ENCODE measurements at regions not wholly inside any gene's neighbourhood (a gene's known extent, or its start where the extent isn't known, plus 50 kb on each side); places are given as distances from the start of the nearest gene placed in this dataset.

DNA sequence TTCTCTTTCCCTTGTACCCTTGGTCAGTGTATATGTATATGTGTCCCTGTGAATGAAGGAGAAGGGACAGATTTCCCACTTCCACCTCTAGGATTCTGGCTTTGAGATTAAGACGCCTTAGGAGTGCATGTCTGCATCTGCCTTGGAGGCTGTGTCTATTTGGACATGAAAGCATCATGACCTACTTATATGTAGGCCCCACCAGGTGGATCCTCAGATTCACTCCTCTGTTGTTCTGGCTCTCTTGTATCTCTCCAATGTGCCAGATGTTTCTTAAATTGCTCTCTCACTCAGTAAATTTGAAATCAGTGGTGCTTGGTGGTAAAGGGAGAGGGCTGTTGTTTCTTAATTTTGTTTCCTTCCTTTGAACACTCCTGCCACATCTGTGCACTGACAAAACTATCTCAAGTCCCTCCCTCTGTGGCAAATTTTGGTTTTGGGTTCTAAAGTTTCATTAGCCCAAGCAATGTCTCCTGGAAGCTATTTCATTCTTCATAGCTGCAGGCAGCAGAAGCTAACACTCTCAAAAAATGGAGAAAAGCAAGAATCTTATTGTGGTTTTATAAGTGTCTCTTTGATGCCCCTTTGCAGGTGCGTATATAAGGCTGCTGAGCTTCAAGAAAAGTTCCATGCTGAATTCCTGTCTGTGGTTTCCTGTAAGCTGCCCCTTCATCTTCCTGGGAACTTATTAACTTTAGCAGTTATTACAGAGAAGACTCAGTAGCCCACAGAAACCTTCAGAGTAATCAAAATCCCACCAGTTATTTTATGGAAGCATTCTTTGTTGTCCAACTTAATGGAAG lies 179.7 kb upstream of the SETBP1 start:
- H3K4me1 ChIP-seq (ENCODE audit: control insufficient read depth, insufficient read depth, low read length) = no peaks in the 10 kb centered on the region
- H3K36me3 ChIP-seq (ENCODE audit: control insufficient read depth, insufficient read depth, low read length) = no peaks in the 10 kb centered on the region
- H3K9me3 ChIP-seq (replicated peaks; ENCODE audit: control insufficient read depth, low read depth, low read length) = no peaks in the 10 kb centered on the region
- DNase-seq = no peak
- no peaks in the 10 kb centered on the region for H3K27me3 ChIP-seq (ENCODE audit: control insufficient read depth, insufficient read depth, low read length)
- WGBS (ENCODE audit: insufficient coverage) = no CpG with 5 or more reads among the region's 2 CpGs
- H3K4me3 ChIP-seq (ENCODE audit: low read length) = no peak overlapping the region
- H3K27ac ChIP-seq (ENCODE audit: low read length) = no peak overlapping the region

DNA sequence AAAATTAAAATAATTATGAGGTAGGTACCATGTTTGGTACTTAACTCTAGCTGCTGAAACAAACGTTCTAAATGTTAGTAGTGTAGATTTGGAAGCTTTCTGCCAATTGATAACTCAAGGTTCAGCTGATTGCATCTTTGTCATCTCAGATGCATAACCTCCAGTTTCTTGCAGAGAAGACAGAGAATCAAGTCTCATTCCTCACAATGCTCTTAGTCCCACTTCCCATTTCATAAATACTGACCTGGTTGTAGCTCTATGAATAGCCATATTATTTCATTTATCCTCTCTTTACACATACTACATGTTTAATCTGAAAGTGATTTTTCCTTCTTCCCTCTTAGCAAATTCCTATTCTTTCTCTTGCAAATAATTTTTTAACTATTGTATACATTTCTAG lies 178.5 kb upstream of the SETBP1 start:
- no peak for DNase-seq
- Histone ChIP-seq H3K36me3 (ENCODE audit: control insufficient read depth, insufficient read depth, low read length) (no peaks in the 10 kb centered on the region), H3K4me3 (ENCODE audit: low read length) (no peak overlapping the region), H3K9me3 (replicated peaks; ENCODE audit: control insufficient read depth, low read depth, low read length) (no peaks in the 10 kb centered on the region), H3K27ac (ENCODE audit: low read length) (no peak overlapping the region), H3K27me3 (ENCODE audit: control insufficient read depth, insufficient read depth, low read length) (no peaks in the 10 kb centered on the region), H3K4me1 (ENCODE audit: control insufficient read depth, insufficient read depth, low read length) (no peaks in the 10 kb centered on the region)
- WGBS (ENCODE audit: insufficient coverage) = no CpG with 5 or more reads among the region's 1 CpG

DNA sequence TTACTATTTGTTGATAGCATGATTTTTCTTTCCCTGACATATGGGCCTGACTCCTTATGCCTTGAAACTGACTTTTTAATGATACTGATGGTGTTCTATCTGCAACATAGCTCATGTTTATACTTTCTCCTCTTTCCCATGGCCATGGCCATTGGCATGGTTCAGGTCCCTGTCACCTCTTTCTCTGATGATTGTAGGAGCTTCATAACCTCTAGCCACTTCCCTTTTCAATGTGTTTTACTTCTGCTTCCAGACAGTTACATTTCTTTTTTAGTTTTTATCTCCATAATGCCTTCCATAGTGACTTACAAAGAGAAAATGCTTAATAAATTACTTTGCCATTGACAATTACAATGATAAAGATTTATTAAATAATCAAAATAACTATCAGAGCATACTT lies 177.9 kb upstream of the SETBP1 start:
- H3K27me3 ChIP-seq (ENCODE audit: control insufficient read depth, insufficient read depth, low read length) = no peaks in the 10 kb centered on the region
- no peaks in the 10 kb centered on the region for H3K4me1 ChIP-seq (ENCODE audit: control insufficient read depth, insufficient read depth, low read length)
- H3K4me3 ChIP-seq (ENCODE audit: low read length) = no peak overlapping the region
- H3K36me3 ChIP-seq (ENCODE audit: control insufficient read depth, insufficient read depth, low read length) = no peaks in the 10 kb centered on the region
- DNase-seq = no peak
- H3K9me3 ChIP-seq (replicated peaks; ENCODE audit: control insufficient read depth, low read depth, low read length) = no peaks in the 10 kb centered on the region
- no peak overlapping the region for H3K27ac ChIP-seq (ENCODE audit: low read length)

DNA sequence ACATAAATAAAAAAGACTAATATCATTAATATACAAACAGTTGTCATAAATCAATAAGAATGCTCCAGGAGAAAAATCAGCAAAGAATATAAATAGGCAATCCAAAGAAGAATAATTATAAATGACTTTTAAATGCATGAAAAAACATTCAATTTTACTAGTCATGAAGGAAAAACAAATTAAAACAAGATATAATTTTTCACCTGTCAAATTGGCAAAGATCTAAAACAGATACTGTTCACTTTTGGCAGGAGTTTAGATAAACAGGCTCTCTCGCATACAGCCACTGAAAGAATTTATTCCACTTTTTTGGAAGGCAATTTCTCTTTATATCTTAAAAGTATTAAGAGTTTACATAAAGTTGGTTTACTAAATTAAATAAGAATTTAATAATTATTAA lies 176.8 kb upstream of the SETBP1 start:
- H3K27me3 ChIP-seq (ENCODE audit: control insufficient read depth, insufficient read depth, low read length) = no peaks in the 10 kb centered on the region
- no peaks in the 10 kb centered on the region for H3K4me1 ChIP-seq (ENCODE audit: control insufficient read depth, insufficient read depth, low read length)
- H3K27ac ChIP-seq (ENCODE audit: low read length) = no peak overlapping the region
- H3K9me3 ChIP-seq (replicated peaks; ENCODE audit: control insufficient read depth, low read depth, low read length) = no peaks in the 10 kb centered on the region
- no peak overlapping the region for H3K4me3 ChIP-seq (ENCODE audit: low read length)
- DNase-seq = no peak
- WGBS (ENCODE audit: insufficient coverage) = no CpG with 5 or more reads among the region's 1 CpG
- H3K36me3 ChIP-seq (ENCODE audit: control insufficient read depth, insufficient read depth, low read length) = no peaks in the 10 kb centered on the region

DNA sequence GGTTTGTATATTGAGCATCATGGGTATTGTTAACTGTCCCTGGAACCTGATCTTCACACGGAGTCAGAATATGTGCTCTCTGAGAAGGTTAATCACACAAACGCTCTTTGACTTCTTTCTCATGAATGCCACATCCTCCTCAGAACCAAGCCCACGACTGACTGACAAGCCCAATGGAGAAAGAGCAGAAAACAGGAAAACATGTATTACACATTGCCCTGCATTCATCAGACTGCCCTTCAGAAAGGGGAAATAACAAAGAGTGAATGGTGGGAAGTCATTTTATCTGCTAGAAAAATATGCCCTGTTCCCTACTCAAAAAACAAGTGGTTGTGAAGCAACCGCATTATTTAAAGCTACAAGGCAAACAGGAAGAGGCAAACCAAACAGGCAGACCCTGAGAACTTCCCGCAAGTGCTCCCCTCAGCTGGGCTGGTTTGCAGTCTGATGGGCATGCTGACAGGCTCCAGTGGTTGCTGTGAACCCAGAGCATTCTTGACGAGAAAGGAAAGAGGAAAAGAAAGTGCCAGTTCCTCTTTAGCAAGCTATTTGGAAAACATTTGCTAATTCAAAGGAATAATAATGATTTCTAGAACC lies 172.9 kb upstream of the SETBP1 start:
- H3K4me1 ChIP-seq (ENCODE audit: control insufficient read depth, insufficient read depth, low read length) = no peaks in the 10 kb centered on the region
- H3K4me3 ChIP-seq (ENCODE audit: low read length) = no peak overlapping the region
- 63% methylated on average over 2 of the region's 6 CpGs for WGBS (ENCODE audit: insufficient coverage)
- H3K9me3 ChIP-seq (replicated peaks; ENCODE audit: control insufficient read depth, low read depth, low read length) = no peaks in the 10 kb centered on the region
- DNase-seq = peak; percentile 79
- no peaks in the 10 kb centered on the region for H3K27me3 ChIP-seq (ENCODE audit: control insufficient read depth, insufficient read depth, low read length)
- no peaks in the 10 kb centered on the region for H3K36me3 ChIP-seq (ENCODE audit: control insufficient read depth, insufficient read depth, low read length)
- H3K27ac ChIP-seq (ENCODE audit: low read length) = no peak overlapping the region

DNA sequence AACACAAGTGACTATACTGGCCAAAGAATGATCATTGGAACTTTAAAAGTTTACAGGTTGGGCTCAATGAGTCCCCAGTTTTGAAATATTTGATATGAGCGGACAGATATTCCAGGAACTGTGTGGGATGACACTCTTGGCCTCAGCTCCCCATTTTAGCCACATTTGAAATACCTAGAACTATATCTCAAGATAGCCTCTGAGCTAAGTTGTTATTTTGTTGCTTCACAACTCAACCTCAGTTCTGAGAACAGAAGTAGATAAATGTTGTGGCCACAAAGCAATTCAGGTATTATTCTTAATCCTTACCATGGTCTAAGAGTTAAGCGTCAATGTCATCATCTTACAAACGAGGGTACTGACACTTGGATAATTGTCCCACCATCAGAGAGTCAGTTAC lies 172.2 kb upstream of the SETBP1 start:
- Histone ChIP-seq H3K27ac (ENCODE audit: low read length) (no peak overlapping the region), H3K36me3 (ENCODE audit: control insufficient read depth, insufficient read depth, low read length) (no peaks in the 10 kb centered on the region), H3K9me3 (replicated peaks; ENCODE audit: control insufficient read depth, low read depth, low read length) (no peaks in the 10 kb centered on the region), H3K4me1 (ENCODE audit: control insufficient read depth, insufficient read depth, low read length) (no peaks in the 10 kb centered on the region), H3K4me3 (ENCODE audit: low read length) (no peak overlapping the region), H3K27me3 (ENCODE audit: control insufficient read depth, insufficient read depth, low read length) (no peaks in the 10 kb centered on the region)
- WGBS (ENCODE audit: insufficient coverage) = 100% methylated on average over 1 of the region's 3 CpGs
- no peak for DNase-seq

DNA sequence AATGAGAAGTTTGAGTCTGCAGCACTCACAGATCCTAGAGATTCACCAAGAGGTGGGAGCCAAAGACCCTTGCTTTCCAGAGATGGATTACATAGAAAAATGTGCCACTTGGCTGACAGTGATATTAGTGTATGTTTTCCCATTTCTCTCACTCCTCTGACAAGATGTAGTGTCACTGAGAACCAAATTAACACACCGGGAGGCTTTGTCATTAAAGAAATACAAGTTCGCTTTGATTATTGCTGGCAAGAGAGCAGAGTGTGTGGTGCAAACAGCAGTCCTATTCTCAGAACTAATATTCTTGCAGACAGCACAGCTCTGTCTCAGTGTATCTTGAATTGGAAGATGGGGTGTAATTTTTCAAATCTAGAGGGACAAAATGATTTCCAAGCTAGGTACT lies 171.6 kb upstream of the SETBP1 start:
- no peaks in the 10 kb centered on the region for H3K4me1 ChIP-seq (ENCODE audit: control insufficient read depth, insufficient read depth, low read length)
- DNase-seq = no peak
- no peaks in the 10 kb centered on the region for H3K36me3 ChIP-seq (ENCODE audit: control insufficient read depth, insufficient read depth, low read length)
- no peak overlapping the region for H3K4me3 ChIP-seq (ENCODE audit: low read length)
- WGBS (ENCODE audit: insufficient coverage) = no CpG with 5 or more reads among the region's 2 CpGs
- no peaks in the 10 kb centered on the region for H3K9me3 ChIP-seq (replicated peaks; ENCODE audit: control insufficient read depth, low read depth, low read length)
- no peak overlapping the region for H3K27ac ChIP-seq (ENCODE audit: low read length)
- no peaks in the 10 kb centered on the region for H3K27me3 ChIP-seq (ENCODE audit: control insufficient read depth, insufficient read depth, low read length)

DNA sequence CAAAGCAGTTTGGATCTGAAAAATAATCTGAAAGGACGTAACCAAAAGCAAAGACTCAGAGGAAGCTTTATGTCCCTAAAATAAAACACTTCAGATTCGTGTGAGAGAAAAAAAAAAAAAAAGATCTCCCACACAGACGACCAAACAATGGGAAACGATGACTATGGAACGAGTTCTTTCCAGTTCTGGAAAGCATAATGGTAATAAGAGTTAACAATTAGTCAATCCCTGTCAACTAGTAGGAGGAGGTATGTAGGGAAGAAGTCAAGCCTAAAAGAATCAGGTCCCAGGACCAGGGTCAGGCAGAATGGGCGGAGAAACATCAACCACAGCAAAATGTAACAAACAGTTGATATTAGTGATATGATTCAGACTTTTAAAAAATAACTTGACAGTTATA lies 170.3 kb upstream of the SETBP1 start:
- 60% methylated on average over 1 of the region's 6 CpGs for WGBS (ENCODE audit: insufficient coverage)
- Histone ChIP-seq H3K27me3 (ENCODE audit: control insufficient read depth, insufficient read depth, low read length) (no peaks in the 10 kb centered on the region), H3K4me1 (ENCODE audit: control insufficient read depth, insufficient read depth, low read length) (no peaks in the 10 kb centered on the region), H3K4me3 (ENCODE audit: low read length) (no peak overlapping the region), H3K27ac (ENCODE audit: low read length) (no peak overlapping the region), H3K9me3 (replicated peaks; ENCODE audit: control insufficient read depth, low read depth, low read length) (no peaks in the 10 kb centered on the region), H3K36me3 (ENCODE audit: control insufficient read depth, insufficient read depth, low read length) (no peaks in the 10 kb centered on the region)
- no peak for DNase-seq

DNA sequence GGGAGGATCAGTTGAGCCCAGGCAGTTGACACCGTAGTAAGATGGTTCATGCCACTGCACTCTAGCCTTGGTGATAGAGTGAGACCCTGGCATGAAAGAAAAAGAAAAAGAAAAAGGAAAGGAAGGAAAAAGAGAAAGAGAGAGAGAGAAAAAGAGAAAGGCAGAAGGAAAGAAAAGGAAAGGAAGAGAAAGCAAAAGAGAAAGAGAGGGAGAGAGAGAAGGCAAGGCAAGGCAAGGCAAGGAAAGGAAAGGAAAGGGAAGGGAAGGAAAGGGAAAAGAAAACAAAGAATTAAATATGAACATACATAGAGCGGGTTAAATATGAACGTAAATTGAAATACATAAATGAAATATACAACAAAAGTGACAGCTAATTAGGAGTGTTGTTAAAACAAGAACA lies 167.5 kb upstream of the SETBP1 start:
- Histone ChIP-seq H3K4me1 (ENCODE audit: control insufficient read depth, insufficient read depth, low read length) (no peaks in the 10 kb centered on the region), H3K27me3 (ENCODE audit: control insufficient read depth, insufficient read depth, low read length) (no peaks in the 10 kb centered on the region), H3K9me3 (replicated peaks; ENCODE audit: control insufficient read depth, low read depth, low read length) (no peaks in the 10 kb centered on the region), H3K36me3 (ENCODE audit: control insufficient read depth, insufficient read depth, low read length) (no peaks in the 10 kb centered on the region), H3K27ac (ENCODE audit: low read length) (no peak overlapping the region), H3K4me3 (ENCODE audit: low read length) (no peak overlapping the region)
- no peak for DNase-seq
- WGBS (ENCODE audit: insufficient coverage) = 100% methylated on average over 1 of the region's 3 CpGs

DNA sequence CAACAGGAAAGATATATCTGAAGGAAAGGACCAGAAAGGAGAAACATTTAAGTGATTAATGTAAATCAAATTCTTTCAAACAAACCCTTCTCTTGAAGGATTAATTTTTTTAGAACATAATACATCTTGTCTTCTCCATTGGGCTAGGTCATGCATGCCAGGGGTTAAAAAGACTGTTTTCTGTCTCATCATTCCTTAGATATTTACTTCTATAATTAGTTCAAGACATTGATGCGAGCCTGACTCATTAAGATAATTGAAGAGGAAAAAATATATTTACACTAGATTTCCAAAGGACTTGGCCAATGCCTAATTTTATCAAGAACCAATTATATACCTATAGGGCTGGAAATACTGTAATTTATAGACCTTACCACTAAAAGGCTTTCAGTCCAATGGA lies 166.6 kb upstream of the SETBP1 start:
- no peak for DNase-seq
- no CpG with 5 or more reads among the region's 1 CpG for whole genome bisulfite sequencing (ENCODE audit: insufficient coverage)
- Histone ChIP-seq H3K9me3 (replicated peaks; ENCODE audit: control insufficient read depth, low read depth, low read length) (no peaks in the 10 kb centered on the region), H3K36me3 (ENCODE audit: control insufficient read depth, insufficient read depth, low read length) (no peaks in the 10 kb centered on the region), H3K4me3 (ENCODE audit: low read length) (no peak overlapping the region), H3K27ac (ENCODE audit: low read length) (no peak overlapping the region), H3K4me1 (ENCODE audit: control insufficient read depth, insufficient read depth, low read length) (no peaks in the 10 kb centered on the region), H3K27me3 (ENCODE audit: control insufficient read depth, insufficient read depth, low read length) (no peaks in the 10 kb centered on the region)

DNA sequence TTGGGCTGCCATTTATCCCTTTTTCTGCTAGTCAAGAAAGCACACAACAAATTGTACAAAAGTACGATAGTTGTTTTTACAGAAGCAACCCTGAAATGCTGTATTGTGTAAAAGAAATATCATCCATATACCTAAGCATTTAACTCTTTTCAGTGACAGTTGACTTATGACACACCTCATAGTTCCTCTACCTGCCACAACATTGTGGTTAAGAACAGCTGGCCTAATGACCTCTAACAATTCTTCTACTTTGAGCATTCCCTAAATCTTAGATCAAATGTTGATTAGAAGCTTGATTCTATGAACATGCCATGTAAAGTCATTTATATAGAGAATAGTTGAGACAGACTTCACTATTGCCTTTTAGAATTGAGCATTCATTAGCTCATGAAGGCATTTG lies 165.9 kb upstream of the SETBP1 start:
- no peak overlapping the region for H3K27ac ChIP-seq (ENCODE audit: low read length)
- no peak for DNase-seq
- no peaks in the 10 kb centered on the region for H3K9me3 ChIP-seq (replicated peaks; ENCODE audit: control insufficient read depth, low read depth, low read length)
- H3K27me3 ChIP-seq (ENCODE audit: control insufficient read depth, insufficient read depth, low read length) = no peaks in the 10 kb centered on the region
- WGBS (ENCODE audit: insufficient coverage) = no CpG with 5 or more reads among the region's 1 CpG
- H3K4me3 ChIP-seq (ENCODE audit: low read length) = no peak overlapping the region
- no peaks in the 10 kb centered on the region for H3K36me3 ChIP-seq (ENCODE audit: control insufficient read depth, insufficient read depth, low read length)
- no peaks in the 10 kb centered on the region for H3K4me1 ChIP-seq (ENCODE audit: control insufficient read depth, insufficient read depth, low read length)

All from muscle of leg (tissue), 3 donors.